ENCODE measurements at regions not wholly inside any gene's neighbourhood (a gene's known extent, or its start where the extent isn't known, plus 50 kb on each side); places are given as distances from the start of the nearest gene placed in this dataset.

- DNase-seq = no peak
Observed at GRCh38 chr12:127419111-127419510, 847.9 kb upstream of the TMEM132C start.

GRCh38 chr12:127421614-127422013 is 845.4 kb upstream of the TMEM132C start:
- no peak for DNase-seq

GRCh38 chr12:127422935-127423566 is 843.9 kb upstream of the TMEM132C start:
- DNase-seq = no peak

- no peak for DNase-seq
Observed at GRCh38 chr12:127425474-127425873, 841.5 kb upstream of the TMEM132C start.

- no peak for DNase-seq
Observed at GRCh38 chr12:127428420-127428819, 838.5 kb upstream of the TMEM132C start.

- no peak for DNase-seq
Observed at GRCh38 chr12:127429551-127430285, 837.3 kb upstream of the TMEM132C start.

GRCh38 chr12:127430401-127430800 is 836.6 kb upstream of the TMEM132C start:
- no peak for DNase-seq

GRCh38 chr12:127431177-127431576 is 835.8 kb upstream of the TMEM132C start:
- DNase-seq = no peak

- no peak for DNase-seq
Observed at GRCh38 chr12:127431594-127431993, 835.4 kb upstream of the TMEM132C start.

GRCh38 chr12:127435439-127435838 is 831.5 kb upstream of the TMEM132C start:
- no peak for DNase-seq

GRCh38 chr12:127438512-127439244 is 828.3 kb upstream of the TMEM132C start:
- DNase-seq = no peak

- no peak for DNase-seq
Observed at GRCh38 chr12:127445581-127446139, 821.3 kb upstream of the TMEM132C start.

- DNase-seq = no peak
Observed at GRCh38 chr12:127448906-127449305, 818.1 kb upstream of the TMEM132C start.

GRCh38 chr12:127450826-127451225 is 816.1 kb upstream of the TMEM132C start:
- DNase-seq = no peak

GRCh38 chr12:127455347-127456265 is 811.4 kb upstream of the TMEM132C start:
- DNase-seq = no peak

GRCh38 chr12:127457726-127458125 is 809.2 kb upstream of the TMEM132C start:
- DNase-seq = no peak

- DNase-seq = no peak
Observed at GRCh38 chr12:127459166-127459565, 807.8 kb upstream of the TMEM132C start.

GRCh38 chr12:127459687-127460086 is 807.3 kb upstream of the TMEM132C start:
- DNase-seq = no peak

- no peak for DNase-seq
Observed at GRCh38 chr12:127463237-127463636, 803.7 kb upstream of the TMEM132C start.

- DNase-seq = no peak
Observed at GRCh38 chr12:127469331-127469730, 797.6 kb upstream of the TMEM132C start.

GRCh38 chr12:127473766-127474165 is 793.2 kb upstream of the TMEM132C start:
- DNase-seq = no peak

- DNase-seq = no peak
Observed at GRCh38 chr12:127479256-127479655, 787.7 kb upstream of the TMEM132C start.
